Neural cell (in vitro differentiated cells): ENCODE measurements at regions not wholly inside any gene's neighbourhood (a gene's known extent, or its start where the extent isn't known, plus 50 kb on each side); places are given as distances from the start of the nearest gene placed in this dataset.

Experiments used
- H2AFZ ChIP-seq: fragments of 200-600, 300-800 bp; sonication (generic), shearing (Covaris generic); 2 replicates; pipeline ENCODE4 v1.6.0; 2014; ENCODE audit warnings: low read depth, mild to moderate bottlenecking, antibody characterized with exemption, low read length, moderate library complexity
- H3F3A ChIP-seq: fragments of 200-600 bp; shearing (Covaris generic); 2 replicates; pipeline ENCODE4 v1.6.1; 2016; ENCODE audit warnings: mild to moderate bottlenecking, moderate library complexity, mixed read lengths, antibody characterized with exemption, low read length; ENCODE audit not compliant: insufficient read depth, poor library complexity, severe bottlenecking
- H3K27ac ChIP-seq: fragments of 200-600, 300-800 bp; sonication (generic), shearing (Covaris generic); 2 replicates; pipeline ENCODE4 v1.5.1; 2014; ENCODE audit warnings: mild to moderate bottlenecking, low read length, moderate library complexity
- H3K27me3 ChIP-seq: fragments of 300-800, 200-600 bp; sonication (generic), shearing (Covaris generic); 2 replicates; pipeline ENCODE4 v1.6.0; 2014; ENCODE audit warnings: mild to moderate bottlenecking, low read depth, low read length, moderate library complexity; ENCODE audit not compliant: insufficient read depth
- H3K36me3 ChIP-seq: fragments of 300-800, 200-600 bp; sonication (generic), shearing (Covaris generic); 2 replicates; pipeline ENCODE4 v1.5.1; 2014; ENCODE audit warnings: mild to moderate bottlenecking, antibody characterized with exemption, low read length, moderate library complexity; ENCODE audit not compliant: insufficient read depth
- H3K4me2 ChIP-seq: fragments of 300-800, 200-600 bp; sonication (generic), shearing (Covaris generic); 2 replicates; pipeline ENCODE4 v1.6.0; 2014; ENCODE audit warnings: mild to moderate bottlenecking, low read length
- H3K4me3 ChIP-seq: fragments of 300-800, 200-600 bp; sonication (generic), shearing (Covaris generic); 2 replicates; pipeline ENCODE4 v1.5.1; 2014; ENCODE audit warnings: mild to moderate bottlenecking, low read length, moderate library complexity
- H3K79me2 ChIP-seq: fragments of 200-600 bp; shearing (Covaris generic); replicated peaks from 2 replicates; pipeline ENCODE4 v1.6.0; 2014; ENCODE audit warnings: mild to moderate bottlenecking, low read length, moderate library complexity; ENCODE audit not compliant: insufficient read depth
- H3K9ac ChIP-seq: fragments of 300-800, 200-600 bp; sonication (generic), shearing (Covaris generic); 2 replicates; pipeline ENCODE4 v1.6.1; 2016; ENCODE audit warnings: mild to moderate bottlenecking, low read length, mixed read lengths
- H3K9me2 ChIP-seq: fragments of 200-600 bp; shearing (Covaris generic); 2 replicates; pipeline ENCODE4 v1.6.1; 2016; ENCODE audit warnings: mild to moderate bottlenecking, low read length, mixed read lengths; ENCODE audit not compliant: insufficient read depth
- H3K9me3 ChIP-seq: fragments of 200-600, 300-800 bp; sonication (generic), shearing (Covaris generic); 2 replicates; pipeline ENCODE4 v1.6.1; 2016; ENCODE audit warnings: mild to moderate bottlenecking, mixed run types, low read length, moderate library complexity, mixed read lengths
- H4K20me1 ChIP-seq: fragments of 200-600 bp; shearing (Covaris generic); 2 replicates; pipeline ENCODE4 v1.6.1; 2016; ENCODE audit warnings: mild to moderate bottlenecking, mixed run types; ENCODE audit not compliant: insufficient read depth
- EP300 ChIP-seq: fragments of 450-650 bp; conservative IDR thresholded peaks from 2 replicates; pipeline ENCODE4 v1.6.1; 2014; ENCODE audit warnings: antibody characterized with exemption, mild to moderate bottlenecking, moderate library complexity; ENCODE audit not compliant: poor library complexity, severe bottlenecking
- EZH2 ChIP-seq: fragments of 200-600, 300-800 bp; shearing (Covaris generic), sonication (generic); IDR thresholded peaks from 2 replicates; pipeline ENCODE4 v1.6.1; 2014; ENCODE audit warnings: antibody characterized with exemption, low read length, borderline replicate concordance, mild to moderate bottlenecking; ENCODE audit not compliant: insufficient read depth, poor library complexity, severe bottlenecking
- MXI1 ChIP-seq: fragments of 450-650 bp; conservative IDR thresholded peaks from 2 replicates; pipeline ENCODE4 v1.6.1; 2014; ENCODE audit warnings: antibody characterized with exemption, mild to moderate bottlenecking; ENCODE audit not compliant: poor library complexity, severe bottlenecking
- POLR2AphosphoS5 ChIP-seq: IDR thresholded peaks from 2 replicates; pipeline ENCODE4 v1.6.1; 2012
- RAD21 ChIP-seq: fragments of 450-650 bp; conservative IDR thresholded peaks from 2 replicates; pipeline ENCODE4 v1.6.1; 2014; ENCODE audit warnings: antibody characterized with exemption, mild to moderate bottlenecking, moderate library complexity
- SMC3 ChIP-seq: fragments of 450-650 bp; conservative IDR thresholded peaks from 2 replicates; pipeline ENCODE4 v1.6.1; 2014; ENCODE audit warnings: antibody characterized with exemption, mild to moderate bottlenecking, moderate library complexity; ENCODE audit not compliant: poor library complexity
- TAF1 ChIP-seq: IDR thresholded peaks from 2 replicates; pipeline ENCODE4 v1.6.1; 2012; ENCODE audit warnings: low read depth
- TF ChIP-seq, protein P1 (sequence below): IDR thresholded peaks from 2 replicates; pipeline ENCODE4 v1.6.1; 2012; ENCODE audit warnings: borderline replicate concordance
- TF ChIP-seq, protein P2 (sequence below): fragments of 450-650 bp; IDR thresholded peaks from 2 replicates; pipeline ENCODE4 v1.5.1; 2014; ENCODE audit warnings: antibody characterized with exemption, mild to moderate bottlenecking, moderate library complexity; ENCODE audit not compliant: poor library complexity, severe bottlenecking

DNA sequence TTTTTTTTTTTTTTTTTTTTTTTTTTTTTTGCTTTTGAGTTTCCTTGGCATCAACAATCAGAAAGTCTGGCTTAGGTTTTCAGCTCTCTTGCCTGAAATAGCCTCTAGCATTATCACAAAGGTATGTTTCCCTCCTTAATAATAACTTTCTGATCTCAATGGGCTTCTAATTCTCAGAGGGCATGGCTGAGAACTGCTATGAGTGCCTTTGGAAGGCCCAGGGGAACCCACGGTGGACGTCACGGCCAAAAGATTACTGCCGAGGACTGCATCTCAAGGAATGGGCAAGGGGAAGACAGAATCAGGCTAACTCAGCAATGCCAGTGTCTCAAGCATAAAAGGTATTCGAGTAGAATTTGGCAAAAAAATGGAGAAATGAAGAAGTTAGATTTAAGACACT, 73.2 kb upstream of the SLC14A2 start:
- H3K27ac ChIP-seq = no peak overlapping the region
- no peaks in the 10 kb centered on the region for H3F3A ChIP-seq
- H3K36me3 ChIP-seq = no peaks in the 10 kb centered on the region
- TF ChIP-seq, protein P1, sequence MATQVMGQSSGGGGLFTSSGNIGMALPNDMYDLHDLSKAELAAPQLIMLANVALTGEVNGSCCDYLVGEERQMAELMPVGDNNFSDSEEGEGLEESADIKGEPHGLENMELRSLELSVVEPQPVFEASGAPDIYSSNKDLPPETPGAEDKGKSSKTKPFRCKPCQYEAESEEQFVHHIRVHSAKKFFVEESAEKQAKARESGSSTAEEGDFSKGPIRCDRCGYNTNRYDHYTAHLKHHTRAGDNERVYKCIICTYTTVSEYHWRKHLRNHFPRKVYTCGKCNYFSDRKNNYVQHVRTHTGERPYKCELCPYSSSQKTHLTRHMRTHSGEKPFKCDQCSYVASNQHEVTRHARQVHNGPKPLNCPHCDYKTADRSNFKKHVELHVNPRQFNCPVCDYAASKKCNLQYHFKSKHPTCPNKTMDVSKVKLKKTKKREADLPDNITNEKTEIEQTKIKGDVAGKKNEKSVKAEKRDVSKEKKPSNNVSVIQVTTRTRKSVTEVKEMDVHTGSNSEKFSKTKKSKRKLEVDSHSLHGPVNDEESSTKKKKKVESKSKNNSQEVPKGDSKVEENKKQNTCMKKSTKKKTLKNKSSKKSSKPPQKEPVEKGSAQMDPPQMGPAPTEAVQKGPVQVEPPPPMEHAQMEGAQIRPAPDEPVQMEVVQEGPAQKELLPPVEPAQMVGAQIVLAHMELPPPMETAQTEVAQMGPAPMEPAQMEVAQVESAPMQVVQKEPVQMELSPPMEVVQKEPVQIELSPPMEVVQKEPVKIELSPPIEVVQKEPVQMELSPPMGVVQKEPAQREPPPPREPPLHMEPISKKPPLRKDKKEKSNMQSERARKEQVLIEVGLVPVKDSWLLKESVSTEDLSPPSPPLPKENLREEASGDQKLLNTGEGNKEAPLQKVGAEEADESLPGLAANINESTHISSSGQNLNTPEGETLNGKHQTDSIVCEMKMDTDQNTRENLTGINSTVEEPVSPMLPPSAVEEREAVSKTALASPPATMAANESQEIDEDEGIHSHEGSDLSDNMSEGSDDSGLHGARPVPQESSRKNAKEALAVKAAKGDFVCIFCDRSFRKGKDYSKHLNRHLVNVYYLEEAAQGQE = no peak
- TF ChIP-seq EP300 (no peak), MXI1 (no peak), SMC3 (no peak), POLR2AphosphoS5 (no peak), EZH2 (no peak), RAD21 (no peak), TAF1 (no peak)
- TF ChIP-seq, protein P2, sequence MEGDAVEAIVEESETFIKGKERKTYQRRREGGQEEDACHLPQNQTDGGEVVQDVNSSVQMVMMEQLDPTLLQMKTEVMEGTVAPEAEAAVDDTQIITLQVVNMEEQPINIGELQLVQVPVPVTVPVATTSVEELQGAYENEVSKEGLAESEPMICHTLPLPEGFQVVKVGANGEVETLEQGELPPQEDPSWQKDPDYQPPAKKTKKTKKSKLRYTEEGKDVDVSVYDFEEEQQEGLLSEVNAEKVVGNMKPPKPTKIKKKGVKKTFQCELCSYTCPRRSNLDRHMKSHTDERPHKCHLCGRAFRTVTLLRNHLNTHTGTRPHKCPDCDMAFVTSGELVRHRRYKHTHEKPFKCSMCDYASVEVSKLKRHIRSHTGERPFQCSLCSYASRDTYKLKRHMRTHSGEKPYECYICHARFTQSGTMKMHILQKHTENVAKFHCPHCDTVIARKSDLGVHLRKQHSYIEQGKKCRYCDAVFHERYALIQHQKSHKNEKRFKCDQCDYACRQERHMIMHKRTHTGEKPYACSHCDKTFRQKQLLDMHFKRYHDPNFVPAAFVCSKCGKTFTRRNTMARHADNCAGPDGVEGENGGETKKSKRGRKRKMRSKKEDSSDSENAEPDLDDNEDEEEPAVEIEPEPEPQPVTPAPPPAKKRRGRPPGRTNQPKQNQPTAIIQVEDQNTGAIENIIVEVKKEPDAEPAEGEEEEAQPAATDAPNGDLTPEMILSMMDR = no peak
- no peak overlapping the region for H3K9ac ChIP-seq
- H4K20me1 ChIP-seq = no peaks in the 10 kb centered on the region
- H3K9me2 ChIP-seq = no peaks in the 10 kb centered on the region
- H3K27me3 ChIP-seq = no peaks in the 10 kb centered on the region
- H3K4me2 ChIP-seq = no peak overlapping the region
- H3K9me3 ChIP-seq = no peaks in the 10 kb centered on the region
- no peaks in the 10 kb centered on the region for H3K79me2 ChIP-seq
- H3K4me3 ChIP-seq = no peak overlapping the region
- no peak overlapping the region for H2AFZ ChIP-seq

DNA sequence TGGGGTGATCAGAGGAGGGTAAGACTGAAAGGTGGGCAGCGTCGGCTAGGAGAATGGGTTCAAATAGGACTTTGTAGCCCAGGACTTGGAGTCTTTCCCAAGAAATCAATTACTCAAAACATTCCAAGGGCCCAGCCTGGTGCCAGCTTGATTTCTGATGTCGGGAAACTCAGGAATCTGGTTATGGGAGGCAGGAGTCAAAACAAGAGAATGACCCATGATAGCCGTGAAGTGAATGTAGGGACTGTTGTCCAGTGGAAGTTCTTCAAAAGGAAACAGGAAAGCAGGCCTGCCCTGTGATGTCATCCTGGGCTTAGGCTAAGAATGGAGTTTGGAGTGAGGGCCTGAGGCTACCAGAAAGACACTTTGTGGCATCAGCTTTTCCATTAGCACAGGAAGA, 67.4 kb upstream of the SLC14A2 start:
- H3K27ac ChIP-seq = no peak overlapping the region
- TF ChIP-seq EZH2 (no peak), POLR2AphosphoS5 (no peak), RAD21 (no peak), MXI1 (no peak), EP300 (no peak)
- TF ChIP-seq, protein P2 = no peak
- TF ChIP-seq, protein P1 = no peak
- no peaks in the 10 kb centered on the region for H3K36me3 ChIP-seq
- no peaks in the 10 kb centered on the region for H3F3A ChIP-seq
- no peaks in the 10 kb centered on the region for H3K27me3 ChIP-seq
- no peak overlapping the region for H3K4me3 ChIP-seq
- H3K9ac ChIP-seq = no peak overlapping the region
- H2AFZ ChIP-seq = no peak overlapping the region
- no peaks in the 10 kb centered on the region for H4K20me1 ChIP-seq
- no peak overlapping the region for H3K4me2 ChIP-seq
- no peaks in the 10 kb centered on the region for H3K9me2 ChIP-seq
- no peaks in the 10 kb centered on the region for H3K79me2 ChIP-seq
- H3K9me3 ChIP-seq = no peaks in the 10 kb centered on the region
